Adipocyte (in vitro differentiated cells): ENCODE measurements at regions not wholly inside any gene's neighbourhood (a gene's known extent, or its start where the extent isn't known, plus 50 kb on each side); places are given as distances from the start of the nearest gene placed in this dataset.
A peak's percentile ranks its signal among the peaks of the same experiment; 100 is the strongest.

Experiments
- DNase-seq: peaks from one replicate; pipeline ENCODE4 v3.0.0-alpha.2; 2015; ENCODE audit warnings: low read depth
- H3K27me3 ChIP-seq: replicated peaks from 2 replicates; pipeline ENCODE4 v1.7.0; 2013; ENCODE audit warnings: mild to moderate bottlenecking, low read length, moderate library complexity; ENCODE audit not compliant: control insufficient read depth, insufficient read depth
- H3K36me3 ChIP-seq: 2 replicates; pipeline ENCODE4 v1.7.0; 2013; ENCODE audit warnings: low read length, mild to moderate bottlenecking, moderate library complexity; ENCODE audit not compliant: control insufficient read depth, insufficient read depth, severe bottlenecking
- H3K4me1 ChIP-seq: 2 replicates; pipeline ENCODE4 v1.7.0; 2013; ENCODE audit warnings: mild to moderate bottlenecking, low read length, moderate library complexity; ENCODE audit not compliant: control insufficient read depth, insufficient read depth
- H3K4me3 ChIP-seq: 2 replicates; pipeline ENCODE4 v1.7.0; 2013; ENCODE audit warnings: mild to moderate bottlenecking, low read length, moderate library complexity
- H3K9ac ChIP-seq: 2 replicates; pipeline ENCODE4 v1.7.0; 2013; ENCODE audit warnings: mild to moderate bottlenecking, low read length, moderate library complexity
- H3K9me3 ChIP-seq: 2 replicates; pipeline ENCODE4 v1.7.0; 2013; ENCODE audit warnings: mild to moderate bottlenecking, low read length, moderate library complexity; ENCODE audit not compliant: control insufficient read depth

GRCh38 chr12:112590281-112590680, 171.5 kb downstream of the PTPN11 start:
- Histone ChIP-seq H3K27me3 (peaks cover 7% of the 10 kb centered on the region), H3K36me3 (no peaks in the 10 kb centered on the region), H3K9me3 (peaks cover 25% of the 10 kb centered on the region), H3K4me1 (no peaks in the 10 kb centered on the region), H3K9ac (no peak overlapping the region), H3K4me3 (no peak overlapping the region)
- no peak for DNase-seq

DNA sequence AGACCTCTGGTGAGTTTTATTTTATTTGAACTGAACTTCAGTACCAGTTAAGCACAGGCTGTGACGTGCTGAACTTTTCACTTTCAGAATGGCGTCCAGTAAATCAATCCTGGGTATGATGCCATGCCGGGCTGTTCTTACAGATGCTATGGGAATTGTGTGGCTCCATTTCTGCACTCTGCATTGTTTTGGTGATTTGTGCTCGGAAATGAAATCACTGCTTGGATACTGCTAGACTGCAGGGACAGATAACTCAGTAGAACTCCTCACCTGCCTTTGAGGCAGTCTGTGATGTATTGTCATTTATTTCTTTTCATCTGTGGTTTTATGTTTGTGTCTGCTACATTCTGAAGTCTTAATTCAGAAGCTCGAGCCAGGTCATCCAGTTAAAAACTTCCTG, 172.7 kb downstream of the PTPN11 start:
- Histone ChIP-seq H3K9me3 (peaks cover 25% of the 10 kb centered on the region), H3K27me3 (peaks cover 7% of the 10 kb centered on the region), H3K36me3 (no peaks in the 10 kb centered on the region), H3K9ac (no peak overlapping the region), H3K4me3 (no peak overlapping the region), H3K4me1 (no peaks in the 10 kb centered on the region)
- DNase-seq: no peak

- H3K36me3 ChIP-seq: no peaks in the 10 kb centered on the region
- no peak for DNase-seq
- H3K27me3 ChIP-seq: peaks cover 10% of the 10 kb centered on the region
These were observed 176.7 kb downstream of the PTPN11 start for GRCh38 chr12:112595410-112595809.

GRCh38 chr12:112597986-112598385, 179.2 kb downstream of the PTPN11 start:
- peaks cover 17% of the 10 kb centered on the region for H3K27me3 ChIP-seq
- H3K9me3 ChIP-seq: peaks cover 8% of the 10 kb centered on the region
- no peak overlapping the region for H3K9ac ChIP-seq
- peaks cover 10% of the 10 kb centered on the region for H3K4me1 ChIP-seq
- no peak for DNase-seq
- no peaks in the 10 kb centered on the region for H3K36me3 ChIP-seq
- H3K4me3 ChIP-seq: no peak overlapping the region

More at GRCh38 chr12:112595410-112595809, 176.7 kb downstream of the PTPN11 start:
- Histone ChIP-seq H3K9ac (no peak overlapping the region), H3K4me1 (peaks cover 9% of the 10 kb centered on the region), H3K9me3 (peaks cover 8% of the 10 kb centered on the region), H3K4me3 (no peak overlapping the region)

DNA sequence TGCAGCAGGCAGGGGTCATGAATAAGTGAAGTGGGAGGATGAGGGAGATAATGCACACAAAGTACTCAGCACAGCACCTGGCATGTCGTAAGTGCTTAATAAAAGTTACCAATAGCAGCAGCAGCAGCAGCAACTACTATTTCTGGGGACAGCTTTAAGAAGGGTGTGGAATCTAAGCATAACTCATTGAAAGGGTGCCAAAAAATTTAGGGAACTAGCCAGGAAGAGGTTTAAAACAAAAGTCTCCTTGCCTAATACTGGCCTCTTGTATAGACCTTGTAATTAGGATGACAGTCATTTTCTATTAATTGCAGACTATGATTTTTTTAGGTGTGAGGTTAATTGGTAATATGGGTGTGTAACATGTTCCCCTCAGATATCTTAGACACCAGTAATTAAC, 179.9 kb downstream of the PTPN11 start:
- Histone ChIP-seq H3K9ac (no peak overlapping the region), H3K4me3 (no peak overlapping the region), H3K4me1 (peaks cover 10% of the 10 kb centered on the region), H3K9me3 (peaks cover 1% of the 10 kb centered on the region), H3K36me3 (no peaks in the 10 kb centered on the region), H3K27me3 (peaks cover 13% of the 10 kb centered on the region)
- no peak for DNase-seq

DNA sequence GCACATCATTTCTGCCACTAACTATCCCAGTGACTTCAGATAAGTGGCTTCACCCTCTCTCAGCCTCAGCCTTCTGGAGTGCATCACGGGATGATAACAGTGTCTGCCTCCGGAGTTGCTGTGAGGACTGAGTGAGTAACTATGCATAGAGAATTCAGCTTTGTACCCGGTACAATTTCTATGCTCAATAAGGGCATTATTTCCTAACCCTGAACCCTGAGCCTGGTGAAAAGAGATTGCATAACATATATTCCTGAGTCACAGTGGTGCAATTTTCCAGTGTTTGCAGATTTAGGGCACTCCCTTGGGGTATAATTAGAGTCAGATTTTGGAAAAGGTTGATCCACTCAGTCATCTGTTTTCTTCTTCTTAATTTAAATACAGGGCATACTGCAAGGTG, 181.1 kb downstream of the PTPN11 start:
- no peak overlapping the region for H3K9ac ChIP-seq
- peaks cover 17% of the 10 kb centered on the region for H3K27me3 ChIP-seq
- H3K9me3 ChIP-seq: no peaks in the 10 kb centered on the region
- no peak overlapping the region for H3K4me3 ChIP-seq
- H3K36me3 ChIP-seq: no peaks in the 10 kb centered on the region
- H3K4me1 ChIP-seq: peaks cover 10% of the 10 kb centered on the region
- DNase-seq: peak; percentile 76

DNA sequence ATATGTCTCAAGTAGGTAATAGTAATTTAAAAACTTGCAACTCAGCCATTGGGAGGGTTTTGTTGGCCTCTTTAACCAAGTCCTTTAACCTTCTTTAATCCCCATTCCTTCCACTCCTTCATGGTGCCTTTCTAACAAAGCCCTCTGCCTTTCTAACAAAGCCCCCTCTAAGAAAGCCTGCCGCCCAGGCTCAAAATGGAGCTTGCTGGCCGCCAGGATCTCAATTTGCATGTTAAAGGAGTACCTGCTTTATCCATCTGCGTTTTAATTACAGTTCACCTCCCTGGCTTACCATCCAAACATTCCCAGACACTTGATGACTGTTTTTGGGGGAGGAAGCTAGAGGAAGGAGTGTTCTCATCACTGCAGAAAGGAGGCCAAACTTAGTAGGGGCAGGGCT, 183.4 kb downstream of the PTPN11 start:
- H3K36me3 ChIP-seq: no peaks in the 10 kb centered on the region
- DNase-seq: no peak
- H3K4me1 ChIP-seq: peaks cover 10% of the 10 kb centered on the region
- no peak overlapping the region for H3K4me3 ChIP-seq
- no peak overlapping the region for H3K9ac ChIP-seq
- peaks cover 20% of the 10 kb centered on the region for H3K27me3 ChIP-seq
- no peaks in the 10 kb centered on the region for H3K9me3 ChIP-seq

GRCh38 chr12:112606611-112607365, 184.8 kb upstream of the RPH3A start:
- Histone ChIP-seq H3K9ac (no peak overlapping the region), H3K4me3 (no peak overlapping the region), H3K4me1 (no peaks in the 10 kb centered on the region), H3K27me3 (peaks cover 32% of the 10 kb centered on the region), H3K9me3 (no peaks in the 10 kb centered on the region), H3K36me3 (no peaks in the 10 kb centered on the region)
- DNase-seq: no peak

GRCh38 chr12:112607427-112607826, 184.1 kb upstream of the RPH3A start:
- Histone ChIP-seq H3K27me3 (peaks cover 26% of the 10 kb centered on the region), H3K4me3 (no peak overlapping the region), H3K9me3 (no peaks in the 10 kb centered on the region), H3K4me1 (no peaks in the 10 kb centered on the region), H3K9ac (no peak overlapping the region), H3K36me3 (no peaks in the 10 kb centered on the region)
- no peak for DNase-seq

GRCh38 chr12:112611908-112612307, 179.6 kb upstream of the RPH3A start:
- Histone ChIP-seq H3K9ac (no peak overlapping the region), H3K4me1 (no peaks in the 10 kb centered on the region), H3K4me3 (no peak overlapping the region), H3K36me3 (no peaks in the 10 kb centered on the region), H3K27me3 (peaks cover 26% of the 10 kb centered on the region), H3K9me3 (no peaks in the 10 kb centered on the region)
- DNase-seq: no peak

- H3K27me3 ChIP-seq: peaks cover 19% of the 10 kb centered on the region
- no peaks in the 10 kb centered on the region for H3K36me3 ChIP-seq
- H3K4me1 ChIP-seq: no peaks in the 10 kb centered on the region
- no peak overlapping the region for H3K4me3 ChIP-seq
- DNase-seq: no peak
- H3K9me3 ChIP-seq: no peaks in the 10 kb centered on the region
- no peak overlapping the region for H3K9ac ChIP-seq
These were observed 176.4 kb upstream of the RPH3A start for GRCh38 chr12:112615196-112615595.
